GM12865 (cell line): ENCODE measurements at regions not wholly inside any gene's neighbourhood (a gene's known extent, or its start where the extent isn't known, plus 50 kb on each side); places are given as distances from the start of the nearest gene placed in this dataset.

Source experiments
- DNase-seq: peaks from one replicate; pipeline ENCODE4 v3.0.0; 2010; ENCODE audit warnings: low read depth
- H3K4me3 ChIP-seq: 2 replicates; pipeline ENCODE4 v1.5.1; 2011; ENCODE audit warnings: mild to moderate bottlenecking, low read depth, low read length, control low read depth
- CTCF ChIP-seq: IDR thresholded peaks from 2 replicates; pipeline ENCODE4 v1.5.1; 2011; ENCODE audit warnings: low read length, control low read depth, low read depth, inconsistent platforms; ENCODE audit not compliant: insufficient read depth; ENCODE audit errors: missing control alignments

GRCh38 chr11:15605094-15605493 is 490.4 kb downstream of the INSC start:
- DNase-seq, result no peak
- no peak overlapping the region for H3K4me3 ChIP-seq
- TF ChIP-seq CTCF, result no peak

- no peak overlapping the region for H3K4me3 ChIP-seq
- no peak for DNase-seq
- TF ChIP-seq CTCF, result no peak
Measured at GRCh38 chr11:15607361-15608036, 492.8 kb downstream of the INSC start.

GRCh38 chr11:15609445-15609844 is 494.7 kb downstream of the INSC start:
- no peak overlapping the region for H3K4me3 ChIP-seq
- DNase-seq, result no peak
- TF ChIP-seq CTCF, result no peak

GRCh38 chr11:15610881-15611280 is 496.2 kb downstream of the INSC start:
- no peak for TF ChIP-seq CTCF
- DNase-seq, result no peak
- no peak overlapping the region for H3K4me3 ChIP-seq

- no peak for DNase-seq
- H3K4me3 ChIP-seq, result no peak overlapping the region
- TF ChIP-seq CTCF, result no peak
Measured at GRCh38 chr11:15613251-15613650, 498.5 kb downstream of the INSC start.

GRCh38 chr11:15613789-15614188 is 499.1 kb downstream of the INSC start:
- DNase-seq, result no peak
- TF ChIP-seq CTCF, result no peak

More at GRCh38 chr11:15613789-15614188, 499.1 kb downstream of the INSC start:
- H3K4me3 ChIP-seq, result no peak overlapping the region
